ENCODE measurements at regions not wholly inside any gene's neighbourhood (a gene's known extent, or its start where the extent isn't known, plus 50 kb on each side); places are given as distances from the start of the nearest gene placed in this dataset.

DNA sequence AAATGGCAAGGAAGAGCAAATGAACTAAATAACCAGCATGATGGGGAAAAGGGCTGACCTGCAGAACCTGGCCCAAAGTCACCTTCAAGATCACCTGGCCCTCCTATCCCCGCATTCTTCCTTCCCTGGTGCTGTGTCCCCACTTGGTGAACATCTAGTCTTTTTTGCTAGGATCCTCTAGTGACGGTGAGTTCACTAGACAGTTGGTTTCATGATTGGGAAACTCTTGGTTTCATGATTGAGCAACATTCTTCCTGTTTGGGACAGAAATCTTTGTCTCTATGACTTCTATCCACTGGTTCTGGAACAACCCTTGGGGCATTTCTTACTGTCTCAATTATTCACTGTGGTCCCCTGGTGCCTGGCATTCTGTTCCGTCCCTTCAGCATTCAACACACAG lies 50.2 kb upstream of the DAB2IP start:
- 49% methylated on average over 3 of the region's 3 CpGs for whole genome bisulfite sequencing (ENCODE audit: insufficient coverage)
- H3K4me1 ChIP-seq (ENCODE audit: control extremely low read depth in 1 of 4, control insufficient read depth in 4 of 4, insufficient read depth in 4 of 4, low read length in 3 of 4), result peaks cover 0 to 45% (median 36%) of the 10 kb centered on the region in 4 experiments
- CTCF ChIA-PET, result interaction anchor here (1.1 kb wide), 1 partner anchor 51 kb away, joined by 4 read pairs; no protein-coding TSS in a partner anchor
- H3K36me3 ChIP-seq (ENCODE audit: control insufficient read depth in 4 of 4, insufficient read depth in 4 of 4, low read length in 3 of 4), result no peaks in the 10 kb centered on the region
- H3K27ac ChIP-seq (ENCODE audit: insufficient read depth in 1 of 2, low read depth in 1 of 2, low read length in 2 of 2, poor library complexity in 1 of 2, severe bottlenecking in 2 of 2), result no peak overlapping the region
- DNase-seq, result peak in 1 of 3 donors; percentile 35
- peaks cover 13 to 52% (median 34%) of the 10 kb centered on the region in 5 experiments for H3K27me3 ChIP-seq (replicated peaks in 2 of 5; ENCODE audit: control insufficient read depth in 4 of 5, insufficient read depth in 5 of 5, low read length in 4 of 5)
- POLR2A ChIA-PET, result no interaction called here
- peaks cover 3 to 16% (median 15%) of the 10 kb centered on the region in 5 experiments for H3K9me3 ChIP-seq (ENCODE audit: control extremely low read depth in 1 of 5, control insufficient read depth in 4 of 5, insufficient read depth in 2 of 5, low read depth in 1 of 5, low read length in 4 of 5)
- no peak overlapping the region for H3K4me3 ChIP-seq (ENCODE audit: control insufficient read depth in 1 of 7, extremely low read depth in 1 of 7, insufficient read depth in 4 of 7, low read depth in 2 of 7, low read length in 6 of 7)
